Activated CD4-positive, alpha-beta T cell treated with anti-CD3 and anti-CD28 coated beads for 4 hours (primary cell): ENCODE measurements at regions not wholly inside any gene's neighbourhood (a gene's known extent, or its start where the extent isn't known, plus 50 kb on each side); places are given as distances from the start of the nearest gene placed in this dataset.

Experiments
- DNase-seq, 2 donors: peaks; one replicate each; pipeline ENCODE4 v3.0.0-alpha.2; 2020

- no peak for DNase-seq
Measured at GRCh38 chr2:129729646-129730045, 249.8 kb upstream of the RAB6C start.

GRCh38 chr2:129730979-129731378 lies 248.5 kb upstream of the RAB6C start:
- DNase-seq, result no peak

DNA sequence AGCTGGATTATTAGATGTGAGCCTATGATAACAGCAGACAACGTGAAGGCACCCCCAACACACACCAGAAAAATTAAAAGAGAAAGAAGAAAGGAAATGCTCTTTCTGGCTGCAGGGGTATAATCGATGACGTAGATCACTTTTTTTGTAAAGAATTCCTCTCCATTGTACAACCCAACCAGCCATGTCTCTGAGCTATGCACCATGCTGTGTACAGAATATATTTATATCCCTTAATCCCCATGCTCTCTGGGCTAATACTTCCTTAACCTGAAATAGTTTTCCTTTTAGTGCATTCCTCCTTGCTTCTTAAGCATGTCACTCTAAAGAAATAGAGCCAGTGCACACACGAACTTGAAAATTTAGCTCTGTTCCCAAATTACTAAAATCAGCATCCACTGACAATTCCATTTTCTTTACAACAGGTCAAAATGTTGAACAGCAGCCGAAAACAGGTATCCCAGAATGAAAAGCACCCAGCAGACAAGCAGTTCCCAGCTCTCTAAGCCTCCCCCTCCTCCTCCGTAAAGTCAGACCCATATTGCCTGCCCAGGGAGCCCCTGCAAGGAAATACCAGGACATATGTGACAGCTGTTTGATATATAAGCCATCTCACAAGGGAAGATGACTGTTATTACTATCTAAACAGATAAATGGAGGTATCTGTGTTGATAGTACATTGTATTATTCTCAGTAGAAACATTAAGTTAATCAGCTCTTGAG lies 247.4 kb upstream of the RAB6C start:
- no peak for DNase-seq

GRCh38 chr2:129732630-129733026 lies 246.8 kb upstream of the RAB6C start:
- DNase-seq, result no peak

- DNase-seq, result no peak
Measured at GRCh38 chr2:129733041-129733440, 246.4 kb upstream of the RAB6C start.

DNA sequence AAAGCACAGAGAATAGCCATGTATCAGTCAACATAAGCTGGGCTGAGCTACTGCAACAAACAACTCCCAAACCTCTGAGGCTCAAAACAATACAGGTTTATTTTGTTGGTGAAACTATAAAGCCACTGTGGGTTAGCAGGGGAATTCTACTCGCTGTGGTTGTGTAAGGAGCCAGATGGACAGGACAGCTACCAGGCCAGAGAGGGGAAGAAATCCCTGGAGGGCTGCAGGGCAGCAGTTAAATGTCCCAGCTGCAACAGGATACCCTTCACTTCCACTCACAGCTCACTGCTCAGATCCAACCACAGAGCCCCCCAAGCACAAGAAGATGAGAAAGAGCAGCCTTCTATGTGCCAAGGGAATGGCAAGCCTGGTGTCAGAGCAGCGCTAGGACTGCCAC lies 245.9 kb upstream of the RAB6C start:
- no peak for DNase-seq

DNA sequence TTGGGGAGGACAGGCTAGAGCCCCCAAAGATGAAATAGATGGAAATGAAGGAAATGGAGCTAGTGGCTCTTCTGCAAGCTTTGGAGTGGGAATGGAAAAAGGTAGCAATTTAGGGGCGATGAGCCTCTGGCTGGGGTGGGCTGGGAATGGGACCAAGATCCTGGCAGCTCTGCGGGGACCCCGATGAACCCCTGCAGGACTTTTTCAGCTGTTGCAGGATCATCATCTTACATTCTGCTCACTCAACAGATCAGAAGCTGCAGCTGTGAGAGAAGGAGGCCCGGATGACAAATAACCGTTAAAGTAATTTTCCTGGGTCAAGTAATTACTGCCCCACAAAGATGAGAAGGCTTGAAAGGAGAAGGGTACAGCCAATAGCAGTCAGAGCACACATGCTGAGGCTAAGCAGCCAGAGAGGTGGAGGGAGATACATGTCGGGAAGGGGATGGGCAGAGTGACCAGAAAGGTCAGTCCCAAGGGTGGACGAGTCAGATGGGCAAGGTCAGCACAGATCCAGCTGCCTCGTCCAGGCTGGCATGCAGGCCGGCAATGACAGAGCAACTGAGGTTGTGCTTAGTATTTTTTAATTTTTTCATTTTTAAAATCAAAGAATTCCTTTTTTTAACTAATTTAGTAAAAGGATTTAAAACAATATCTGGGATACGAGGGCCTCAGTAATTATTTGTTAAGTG lies 245.0 kb upstream of the RAB6C start:
- DNase-seq, result no peak

DNA sequence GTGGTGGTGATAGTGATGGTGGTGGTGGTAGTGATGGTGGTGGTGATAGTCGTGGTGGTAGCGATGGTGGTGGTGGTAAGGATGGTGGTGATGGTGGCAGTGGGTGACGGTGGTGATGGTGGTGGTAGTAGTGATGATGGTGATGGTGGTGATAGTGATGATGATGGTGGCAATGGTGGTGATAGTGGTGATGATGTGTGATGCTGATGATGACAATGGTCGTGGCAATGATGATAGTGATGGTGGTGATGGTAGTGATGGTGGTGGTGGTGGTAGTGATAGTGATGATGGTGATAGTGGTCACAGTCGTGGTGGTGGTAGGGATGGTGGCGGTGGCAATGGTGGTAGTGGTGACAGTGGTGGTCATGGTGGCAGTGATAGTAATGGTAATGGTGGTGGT lies 243.9 kb upstream of the RAB6C start:
- DNase-seq, result no peak

GRCh38 chr2:129737660-129738527 lies 241.6 kb upstream of the RAB6C start:
- no peak for DNase-seq

GRCh38 chr2:129738799-129739198 lies 240.7 kb upstream of the RAB6C start:
- DNase-seq, result no peak

- DNase-seq, result no peak
Measured at GRCh38 chr2:129740504-129740903, 239.0 kb upstream of the RAB6C start.

DNA sequence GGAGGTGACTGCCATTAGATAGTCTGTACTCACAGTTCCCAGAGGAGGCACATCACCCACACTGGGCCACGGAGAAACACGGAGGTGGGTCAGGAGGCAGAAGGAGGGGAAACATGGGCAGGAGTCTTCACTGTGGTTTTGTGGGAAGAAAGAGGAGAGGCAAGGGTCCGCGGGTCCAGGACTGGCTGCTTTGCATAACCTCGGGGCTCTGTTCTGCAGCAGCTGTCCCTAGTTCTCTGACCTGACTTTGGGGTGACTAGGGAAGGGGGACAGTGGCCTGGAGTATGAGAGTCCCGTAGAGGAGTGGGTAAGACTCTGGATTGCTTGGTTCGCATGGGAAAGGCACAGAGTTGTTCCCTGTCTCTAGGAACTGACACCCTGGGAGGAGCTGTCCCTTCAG lies 238.3 kb upstream of the RAB6C start:
- no peak for DNase-seq

- no peak for DNase-seq
Measured at GRCh38 chr2:129741623-129742022, 237.8 kb upstream of the RAB6C start.

- DNase-seq, result no peak
Measured at GRCh38 chr2:129742415-129743180, 236.9 kb upstream of the RAB6C start.

GRCh38 chr2:129744141-129744540 lies 235.3 kb upstream of the RAB6C start:
- no peak for DNase-seq

DNA sequence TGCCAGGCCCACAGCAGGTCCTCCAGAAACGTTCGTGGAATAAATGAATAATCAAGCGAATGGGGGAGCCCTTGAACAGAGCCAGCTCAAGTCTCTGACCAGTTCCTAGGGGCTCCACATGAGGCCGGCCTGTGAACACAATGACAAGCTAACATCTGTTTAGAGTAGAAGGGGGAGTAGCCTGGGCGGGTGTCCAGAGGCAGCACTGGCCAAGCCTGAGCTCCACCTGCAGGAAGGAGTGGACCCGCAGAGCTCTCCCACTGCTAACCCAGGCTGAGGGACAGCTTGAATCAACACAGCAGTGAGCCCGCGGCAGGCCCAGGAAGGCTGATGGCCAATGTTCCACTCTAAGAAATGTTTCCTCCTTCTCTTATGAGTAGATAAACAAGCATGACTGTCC lies 234.8 kb upstream of the RAB6C start:
- DNase-seq, result no peak

DNA sequence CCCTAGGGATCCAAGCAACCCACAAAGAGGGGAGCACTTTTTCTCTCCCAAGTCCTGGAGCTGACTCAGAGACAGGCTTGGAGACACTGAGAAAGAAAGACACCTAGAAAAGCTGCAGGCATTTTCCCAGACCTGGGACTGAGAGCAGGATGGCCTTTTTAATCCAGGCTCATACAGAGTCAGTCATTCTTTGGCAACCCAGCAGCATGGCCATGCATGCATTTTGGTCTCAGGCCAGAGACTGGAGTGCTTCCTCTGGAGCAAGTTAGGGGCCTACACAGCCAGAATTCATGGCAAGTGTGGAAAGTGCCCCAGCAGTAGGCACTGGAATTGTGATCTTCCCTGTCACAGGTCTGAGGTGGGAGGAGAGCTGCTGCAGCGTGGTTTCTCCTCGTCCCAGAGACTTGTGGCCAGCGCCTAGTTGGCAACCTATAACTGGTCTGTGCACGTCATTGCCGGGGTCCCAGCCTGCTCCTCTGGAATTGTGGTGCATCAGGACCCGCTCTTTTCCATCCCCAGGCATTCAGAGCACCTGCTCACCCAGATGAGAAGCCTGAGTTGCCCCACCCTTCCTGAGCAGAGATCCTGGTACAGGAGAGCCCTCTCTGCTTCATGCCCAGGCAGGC lies 231.9 kb upstream of the RAB6C start:
- DNase-seq, result no peak

GRCh38 chr2:129748250-129748649 lies 231.2 kb upstream of the RAB6C start:
- no peak for DNase-seq

- DNase-seq, result no peak
Measured at GRCh38 chr2:129748653-129749052, 230.8 kb upstream of the RAB6C start.

- no peak for DNase-seq
Measured at GRCh38 chr2:129751409-129751808, 228.1 kb upstream of the RAB6C start.

DNA sequence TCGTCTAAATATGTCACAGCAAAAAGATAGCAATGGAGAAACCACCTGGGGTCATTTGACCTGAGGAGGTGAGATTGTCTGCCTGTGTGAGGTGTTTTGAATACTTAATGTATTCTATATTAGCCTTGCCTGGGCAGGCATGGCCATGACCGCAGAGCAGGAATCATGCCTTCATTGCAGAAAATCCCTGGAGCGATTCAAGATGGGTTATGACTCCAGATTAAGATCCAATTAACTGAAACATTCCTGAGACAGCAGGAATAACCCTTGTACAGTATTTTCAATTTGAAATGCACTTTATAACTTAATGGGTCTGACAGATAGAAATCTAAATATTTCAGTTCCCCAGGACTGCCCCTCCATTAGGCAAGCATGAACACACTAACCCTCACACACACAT lies 227.3 kb upstream of the RAB6C start:
- no peak for DNase-seq

DNA sequence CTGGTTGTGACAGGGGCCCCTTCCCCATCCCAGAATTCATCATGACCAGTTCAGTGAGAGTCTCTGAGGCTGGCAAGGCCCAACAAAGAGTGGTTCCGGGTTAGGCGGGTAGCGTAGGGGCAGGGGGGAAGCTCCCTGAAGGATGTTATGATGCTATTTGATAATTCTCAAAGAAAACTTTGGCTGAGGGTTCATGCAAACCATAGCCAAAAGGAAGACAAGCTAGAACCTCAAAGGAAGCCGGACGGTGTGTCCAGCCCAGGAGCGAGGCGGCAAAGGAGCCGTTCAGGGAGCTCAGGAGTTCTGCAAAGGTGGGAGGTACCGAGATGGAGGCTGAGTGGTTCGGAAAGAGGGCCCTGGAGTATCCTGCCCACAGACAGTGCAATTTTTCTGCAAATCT lies 226.8 kb upstream of the RAB6C start:
- no peak for DNase-seq

DNA sequence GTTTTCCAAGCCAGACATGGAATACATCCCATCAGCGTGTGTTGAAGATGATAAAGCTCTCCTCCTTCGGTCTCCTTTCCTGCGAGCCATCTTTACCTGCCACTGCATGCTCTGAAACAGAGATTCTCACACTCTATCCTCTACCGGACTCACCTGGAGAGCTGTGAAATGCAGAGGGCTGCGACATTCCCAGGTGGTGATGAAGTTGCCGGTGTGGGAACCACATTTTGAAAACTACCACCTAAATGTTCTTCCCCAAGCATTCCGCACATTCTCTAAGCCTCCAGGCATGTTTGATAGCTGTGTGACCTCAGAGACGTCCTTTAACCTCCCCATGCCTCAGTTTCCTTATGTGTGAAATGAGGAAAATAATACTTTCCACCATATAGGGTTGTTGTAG lies 226.2 kb upstream of the RAB6C start:
- DNase-seq, result no peak
